GM12878 (cell line): ENCODE measurements at regions not wholly inside any gene's neighbourhood (a gene's known extent, or its start where the extent isn't known, plus 50 kb on each side); places are given as distances from the start of the nearest gene placed in this dataset.

Source experiments
- ATAC-seq: fragments of 200-7000 bp; cut with Tn5 transposase; 3 replicates; pipeline ENCODE4 v1.9.1; 2020; ENCODE audit warnings: mild to moderate bottlenecking, moderate library complexity
- BruUV-seq: library from RNA; stranded (reverse); fragments of 400-500 nt; replicated peaks from 2 replicates; lab custom pipeline; 2021; lab: Mats Ljungman, UMichigan
- CTCF ChIA-PET: fragments of 300-600 bp; sonication (Branson Sonifier 250); formaldehyde crosslinking; extraction: SDS; loops from one replicate; lab custom pipeline; 2021; ENCODE audit warnings: inconsistent platforms; lab: Yijun Ruan, JAX
- POLR2A ChIA-PET: fragments of 350-600 bp; formaldehyde crosslinking; extraction: SDS; loops from one replicate; lab custom pipeline; 2021; ENCODE audit warnings: inconsistent platforms; lab: Charles Lee
- RAD21 ChIA-PET: fragments of 300-600 bp; sonication (Branson Sonifier 250); formaldehyde crosslinking; loops from one replicate; lab custom pipeline; 2023; ENCODE audit warnings: antibody characterized with exemption; ENCODE audit not compliant: unreplicated experiment; lab: Charles Lee
- SMC1A ChIA-PET: fragments of 300-600 bp; sonication (Branson Sonifier 250); formaldehyde crosslinking; loops from one replicate; lab custom pipeline; 2023; ENCODE audit not compliant: unreplicated experiment, uncharacterized antibody; lab: Charles Lee
- DNase-seq: peaks from one replicate; pipeline ENCODE4 v3.0.0-alpha.2; 2011; ENCODE audit warnings: low read depth, low spot score
- FAIRE-seq: peaks from 3 replicates; lab custom pipeline; 2011; peaks lifted over from hg19 to GRCh38; lab: Jason Lieb, UNC
- H2AFZ ChIP-seq: 2 replicates; pipeline ENCODE4 v1.6.0; 2011; ENCODE audit warnings: low read depth, low read length, control low read depth; ENCODE audit not compliant: control insufficient read depth
- H3K27ac ChIP-seq: 2 replicates; pipeline ENCODE4 v1.5.1; 2011; ENCODE audit warnings: control low read depth; ENCODE audit not compliant: control insufficient read depth, insufficient read depth
- H3K27me3 ChIP-seq, 2 experiments: replicated peaks in 1 of 2; 2 replicates each; pipeline versions ENCODE4 v1.6.0 to v1.6.1; 2011; ENCODE audit warnings: low read length in 1 of 2; ENCODE audit not compliant: control insufficient read depth in 2 of 2, insufficient read depth in 2 of 2
- H3K36me3 ChIP-seq, 2 experiments: 2 replicates each; pipeline ENCODE4 v1.5.1; 2011; ENCODE audit warnings: low read length in 1 of 2; ENCODE audit not compliant: control insufficient read depth in 2 of 2, insufficient read depth in 2 of 2
- H3K4me1 ChIP-seq: 2 replicates; pipeline ENCODE4 v1.6.1; 2011; ENCODE audit warnings: mild to moderate bottlenecking, low read length, moderate library complexity, mixed read lengths; ENCODE audit not compliant: control insufficient read depth, insufficient read depth
- H3K4me2 ChIP-seq: 2 replicates; pipeline ENCODE4 v1.6.0; 2011; ENCODE audit warnings: control low read depth; ENCODE audit not compliant: control insufficient read depth, insufficient read depth
- H3K4me3 ChIP-seq: fragments of 200-600 bp; sonication (generic); 2 replicates; pipeline ENCODE4 v1.5.1; 2016
- H3K79me2 ChIP-seq: 2 replicates; pipeline ENCODE4 v1.6.0; 2011; ENCODE audit warnings: low read length; ENCODE audit not compliant: control insufficient read depth, insufficient read depth
- H3K9ac ChIP-seq: 2 replicates; pipeline ENCODE4 v1.8.0; 2011; ENCODE audit warnings: low read length, control low read depth, mixed read lengths; ENCODE audit not compliant: control insufficient read depth, insufficient read depth
- H3K9me3 ChIP-seq: replicated peaks from 3 replicates; pipeline ENCODE4 v1.5.1; 2011; ENCODE audit warnings: mild to moderate bottlenecking, low read length; ENCODE audit not compliant: control insufficient read depth, insufficient read depth
- H4K20me1 ChIP-seq: 2 replicates; pipeline ENCODE4 v1.6.0; 2011; ENCODE audit not compliant: control insufficient read depth, insufficient read depth
- BRCA1 ChIP-seq: IDR thresholded peaks from 2 replicates; pipeline ENCODE4 v1.6.1; 2011; ENCODE audit warnings: low read depth, low read length, improper control_type of control experiment
- EGR1 ChIP-seq, 2 experiments: IDR thresholded peaks; 1 replicate in 1 of 2; 2 replicates in 1 of 2; pipeline ENCODE4 v1.6.1; 2011 to 2012; ENCODE audit warnings: low read depth in 2 of 2, low read length in 2 of 2, borderline replicate concordance in 1 of 2, mild to moderate bottlenecking in 1 of 2, moderate library complexity in 1 of 2
- GABPA ChIP-seq: IDR thresholded peaks from 2 replicates; pipeline ENCODE4 v1.6.1; 2014; ENCODE audit warnings: antibody characterized with exemption, low read depth, mild to moderate bottlenecking, inconsistent platforms
- NR2C2 ChIP-seq: IDR thresholded peaks from 2 replicates; pipeline ENCODE4 v1.6.1; 2011; ENCODE audit warnings: borderline replicate concordance, low read depth; ENCODE audit not compliant: control insufficient read depth, insufficient read length
- ZNF207 ChIP-seq: fragments of 450-650 bp; IDR thresholded peaks from 2 replicates; pipeline ENCODE4 v1.6.1; 2014; ENCODE audit warnings: antibody characterized with exemption, mild to moderate bottlenecking, borderline replicate concordance
- WGBS: methylation state at CpG from one replicate; pipeline ENCODE4 v1.1.6; 2016; ENCODE audit warnings: low lambda C conversion rate; ENCODE audit not compliant: insufficient replicate concordance, insufficient coverage; ENCODE audit errors: missing lambda C conversion rate; 5-methylcytosine and 5-hydroxymethylcytosine counted together
- in situ Hi-C: fragments of 300-500 bp; cut with MboI; formaldehyde crosslinking; loops from 9 replicates; pipeline ENCODE4 v1.14.3; 2018; ENCODE audit warnings: mixed read lengths
- intact Hi-C: fragments of 100-400 bp; cut with micrococcal nuclease; formaldehyde crosslinking; loops from one replicate; pipeline ENCODE4 v1.14.2; 2022; ENCODE audit not compliant: unreplicated experiment
- TF ChIP-seq, protein P1 (sequence below): fragments of 450-650 bp; IDR thresholded peaks from 2 replicates; pipeline ENCODE4 v1.6.1; 2017; ENCODE audit warnings: mild to moderate bottlenecking, moderate library complexity
- TF ChIP-seq, protein P2 (sequence below): fragments of 450-650 bp; IDR thresholded peaks from 2 replicates; pipeline ENCODE4 v1.6.1; 2016; ENCODE audit warnings: mild to moderate bottlenecking, moderate library complexity, borderline replicate concordance

DNA sequence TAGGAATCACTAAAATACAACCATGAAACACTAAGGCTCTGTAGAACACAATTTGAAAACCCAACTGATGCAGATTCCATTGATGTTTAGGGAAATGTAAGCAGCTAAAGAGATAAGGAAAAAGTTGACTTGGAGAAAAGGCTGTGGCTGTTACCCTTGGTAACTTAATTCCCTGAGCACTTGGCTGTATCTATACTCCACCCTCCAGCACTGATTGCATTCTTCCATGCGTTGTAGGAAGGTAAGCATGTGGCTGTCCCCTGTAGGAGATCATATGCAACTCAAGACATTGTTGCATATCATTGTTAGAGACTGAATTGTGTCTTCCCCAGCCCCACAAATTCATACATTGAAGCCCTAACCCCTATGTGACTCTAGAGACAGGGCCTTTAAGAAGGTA is 184.5 kb downstream of the CEMIP2 start:
- no peak for FAIRE-seq
- no peak overlapping the region for H3K4me3 ChIP-seq
- no peak for DNase-seq
- no peak overlapping the region for H3K9ac ChIP-seq
- intact Hi-C loops (no loop called here), in situ Hi-C loops (no loop called here)
- no peak overlapping the region for H3K27ac ChIP-seq
- H2AFZ ChIP-seq: no peak overlapping the region
- SMC1A ChIA-PET: no interaction called here
- WGBS: 38% methylated on average over 1 of the region's 1 CpG
- H3K9me3 ChIP-seq: no peaks in the 10 kb centered on the region
- RAD21 ChIA-PET: no interaction called here
- ATAC-seq: no peak
- no peaks in the 10 kb centered on the region for H3K79me2 ChIP-seq
- no peaks in the 10 kb centered on the region for H3K4me1 ChIP-seq
- POLR2A ChIA-PET: no interaction called here
- TF ChIP-seq, protein P1, sequence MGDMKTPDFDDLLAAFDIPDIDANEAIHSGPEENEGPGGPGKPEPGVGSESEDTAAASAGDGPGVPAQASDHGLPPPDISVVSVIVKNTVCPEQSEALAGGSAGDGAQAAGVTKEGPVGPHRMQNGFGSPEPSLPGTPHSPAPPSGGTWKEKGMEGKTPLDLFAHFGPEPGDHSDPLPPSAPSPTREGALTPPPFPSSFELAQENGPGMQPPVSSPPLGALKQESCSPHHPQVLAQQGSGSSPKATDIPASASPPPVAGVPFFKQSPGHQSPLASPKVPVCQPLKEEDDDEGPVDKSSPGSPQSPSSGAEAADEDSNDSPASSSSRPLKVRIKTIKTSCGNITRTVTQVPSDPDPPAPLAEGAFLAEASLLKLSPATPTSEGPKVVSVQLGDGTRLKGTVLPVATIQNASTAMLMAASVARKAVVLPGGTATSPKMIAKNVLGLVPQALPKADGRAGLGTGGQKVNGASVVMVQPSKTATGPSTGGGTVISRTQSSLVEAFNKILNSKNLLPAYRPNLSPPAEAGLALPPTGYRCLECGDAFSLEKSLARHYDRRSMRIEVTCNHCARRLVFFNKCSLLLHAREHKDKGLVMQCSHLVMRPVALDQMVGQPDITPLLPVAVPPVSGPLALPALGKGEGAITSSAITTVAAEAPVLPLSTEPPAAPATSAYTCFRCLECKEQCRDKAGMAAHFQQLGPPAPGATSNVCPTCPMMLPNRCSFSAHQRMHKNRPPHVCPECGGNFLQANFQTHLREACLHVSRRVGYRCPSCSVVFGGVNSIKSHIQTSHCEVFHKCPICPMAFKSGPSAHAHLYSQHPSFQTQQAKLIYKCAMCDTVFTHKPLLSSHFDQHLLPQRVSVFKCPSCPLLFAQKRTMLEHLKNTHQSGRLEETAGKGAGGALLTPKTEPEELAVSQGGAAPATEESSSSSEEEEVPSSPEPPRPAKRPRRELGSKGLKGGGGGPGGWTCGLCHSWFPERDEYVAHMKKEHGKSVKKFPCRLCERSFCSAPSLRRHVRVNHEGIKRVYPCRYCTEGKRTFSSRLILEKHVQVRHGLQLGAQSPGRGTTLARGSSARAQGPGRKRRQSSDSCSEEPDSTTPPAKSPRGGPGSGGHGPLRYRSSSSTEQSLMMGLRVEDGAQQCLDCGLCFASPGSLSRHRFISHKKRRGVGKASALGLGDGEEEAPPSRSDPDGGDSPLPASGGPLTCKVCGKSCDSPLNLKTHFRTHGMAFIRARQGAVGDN: no peak
- TF ChIP-seq ZNF207: no peak
- no peak for TF ChIP-seq GABPA
- no peak for TF ChIP-seq EGR1 (IDR thresholded peaks at IDR 0.05; ENCODE audit: borderline replicate concordance in 1 of 2, low read depth in 2 of 2, low read length in 2 of 2)
- no peak for TF ChIP-seq NR2C2
- TF ChIP-seq, protein P2, sequence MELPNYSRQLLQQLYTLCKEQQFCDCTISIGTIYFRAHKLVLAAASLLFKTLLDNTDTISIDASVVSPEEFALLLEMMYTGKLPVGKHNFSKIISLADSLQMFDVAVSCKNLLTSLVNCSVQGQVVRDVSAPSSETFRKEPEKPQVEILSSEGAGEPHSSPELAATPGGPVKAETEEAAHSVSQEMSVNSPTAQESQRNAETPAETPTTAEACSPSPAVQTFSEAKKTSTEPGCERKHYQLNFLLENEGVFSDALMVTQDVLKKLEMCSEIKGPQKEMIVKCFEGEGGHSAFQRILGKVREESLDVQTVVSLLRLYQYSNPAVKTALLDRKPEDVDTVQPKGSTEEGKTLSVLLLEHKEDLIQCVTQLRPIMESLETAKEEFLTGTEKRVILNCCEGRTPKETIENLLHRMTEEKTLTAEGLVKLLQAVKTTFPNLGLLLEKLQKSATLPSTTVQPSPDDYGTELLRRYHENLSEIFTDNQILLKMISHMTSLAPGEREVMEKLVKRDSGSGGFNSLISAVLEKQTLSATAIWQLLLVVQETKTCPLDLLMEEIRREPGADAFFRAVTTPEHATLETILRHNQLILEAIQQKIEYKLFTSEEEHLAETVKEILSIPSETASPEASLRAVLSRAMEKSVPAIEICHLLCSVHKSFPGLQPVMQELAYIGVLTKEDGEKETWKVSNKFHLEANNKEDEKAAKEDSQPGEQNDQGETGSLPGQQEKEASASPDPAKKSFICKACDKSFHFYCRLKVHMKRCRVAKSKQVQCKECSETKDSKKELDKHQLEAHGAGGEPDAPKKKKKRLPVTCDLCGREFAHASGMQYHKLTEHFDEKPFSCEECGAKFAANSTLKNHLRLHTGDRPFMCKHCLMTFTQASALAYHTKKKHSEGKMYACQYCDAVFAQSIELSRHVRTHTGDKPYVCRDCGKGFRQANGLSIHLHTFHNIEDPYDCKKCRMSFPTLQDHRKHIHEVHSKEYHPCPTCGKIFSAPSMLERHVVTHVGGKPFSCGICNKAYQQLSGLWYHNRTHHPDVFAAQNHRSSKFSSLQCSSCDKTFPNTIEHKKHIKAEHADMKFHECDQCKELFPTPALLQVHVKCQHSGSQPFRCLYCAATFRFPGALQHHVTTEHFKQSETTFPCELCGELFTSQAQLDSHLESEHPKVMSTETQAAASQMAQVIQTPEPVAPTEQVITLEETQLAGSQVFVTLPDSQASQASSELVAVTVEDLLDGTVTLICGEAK: no peak
- no peak for TF ChIP-seq BRCA1
- no TSS peak for BruUV-seq
- no peaks in the 10 kb centered on the region for H4K20me1 ChIP-seq
- no peaks in the 10 kb centered on the region for H3K36me3 ChIP-seq
- no peak overlapping the region for H3K4me2 ChIP-seq
- CTCF ChIA-PET: no interaction called here
- no peaks in the 10 kb centered on the region; a peak in 1 of 4 replicates for H3K27me3 ChIP-seq
